Stomach (tissue), 4 donors: ENCODE measurements at regions not wholly inside any gene's neighbourhood (a gene's known extent, or its start where the extent isn't known, plus 50 kb on each side); places are given as distances from the start of the nearest gene placed in this dataset.

Experiments used
- POLR2AphosphoS5 ChIP-seq, 3 donors: sonication (generic); formaldehyde crosslinking; IDR thresholded peaks; one replicate each; pipeline ENCODE4 v1.6.1; 2016; ENCODE audit warnings: antibody characterized with exemption in 3 of 3
- TF ChIP-seq, protein P1 (sequence below), 7 experiments: fragments of 450-650 bp in 4 of 7; fragments of 200-600 bp in 3 of 7; sonication (generic) in 3 of 7; IDR thresholded peaks; one replicate each; pipeline ENCODE4 v1.5.1; 2016 to 2019; ENCODE audit warnings: antibody characterized with exemption in 7 of 7, control low read depth in 2 of 7, mild to moderate bottlenecking in 1 of 7

GRCh38 chr18:7454429-7454828, 112.7 kb upstream of the PTPRM start:
- TF ChIP-seq, protein P1, sequence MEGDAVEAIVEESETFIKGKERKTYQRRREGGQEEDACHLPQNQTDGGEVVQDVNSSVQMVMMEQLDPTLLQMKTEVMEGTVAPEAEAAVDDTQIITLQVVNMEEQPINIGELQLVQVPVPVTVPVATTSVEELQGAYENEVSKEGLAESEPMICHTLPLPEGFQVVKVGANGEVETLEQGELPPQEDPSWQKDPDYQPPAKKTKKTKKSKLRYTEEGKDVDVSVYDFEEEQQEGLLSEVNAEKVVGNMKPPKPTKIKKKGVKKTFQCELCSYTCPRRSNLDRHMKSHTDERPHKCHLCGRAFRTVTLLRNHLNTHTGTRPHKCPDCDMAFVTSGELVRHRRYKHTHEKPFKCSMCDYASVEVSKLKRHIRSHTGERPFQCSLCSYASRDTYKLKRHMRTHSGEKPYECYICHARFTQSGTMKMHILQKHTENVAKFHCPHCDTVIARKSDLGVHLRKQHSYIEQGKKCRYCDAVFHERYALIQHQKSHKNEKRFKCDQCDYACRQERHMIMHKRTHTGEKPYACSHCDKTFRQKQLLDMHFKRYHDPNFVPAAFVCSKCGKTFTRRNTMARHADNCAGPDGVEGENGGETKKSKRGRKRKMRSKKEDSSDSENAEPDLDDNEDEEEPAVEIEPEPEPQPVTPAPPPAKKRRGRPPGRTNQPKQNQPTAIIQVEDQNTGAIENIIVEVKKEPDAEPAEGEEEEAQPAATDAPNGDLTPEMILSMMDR (IDR thresholded peaks at IDR 0.05): no peak
- no peak for TF ChIP-seq POLR2AphosphoS5 (IDR thresholded peaks at IDR 0.05)
